CMK (cell line): ENCODE measurements at regions not wholly inside any gene's neighbourhood (a gene's known extent, or its start where the extent isn't known, plus 50 kb on each side); places are given as distances from the start of the nearest gene placed in this dataset.
"Not testable (repeated sequence)": the region's sequence is repeated elsewhere in the genome, so short reads cannot be mapped to it uniquely, and the experiment has no call there.

ENCODE experiments used
- DNase-seq: peaks from one replicate; pipeline ENCODE4 v3.0.0-alpha.2; 2010; ENCODE audit warnings: low read depth

- DNase-seq: no peak
Observed at GRCh38 chr11:98390391-98390790, 630.4 kb upstream of the CNTN5 start.

- not testable (repeated sequence) for DNase-seq
Observed at GRCh38 chr11:98394500-98394899, 626.2 kb upstream of the CNTN5 start.

GRCh38 chr11:98398508-98398907 lies 622.2 kb upstream of the CNTN5 start:
- DNase-seq: no peak

- no peak for DNase-seq
Observed at GRCh38 chr11:98409069-98409468, 611.7 kb upstream of the CNTN5 start.

GRCh38 chr11:98411777-98412176 lies 609.0 kb upstream of the CNTN5 start:
- no peak for DNase-seq

GRCh38 chr11:98417256-98417755 lies 603.4 kb upstream of the CNTN5 start:
- DNase-seq: no peak

GRCh38 chr11:98423933-98424332 lies 596.8 kb upstream of the CNTN5 start:
- no peak for DNase-seq

GRCh38 chr11:98424773-98425172 lies 596.0 kb upstream of the CNTN5 start:
- not testable (repeated sequence) for DNase-seq

- no peak for DNase-seq
Observed at GRCh38 chr11:98431463-98432359, 589.0 kb upstream of the CNTN5 start.

- DNase-seq: no peak
Observed at GRCh38 chr11:98434296-98434695, 586.5 kb upstream of the CNTN5 start.

- no peak for DNase-seq
Observed at GRCh38 chr11:98453378-98453777, 567.4 kb upstream of the CNTN5 start.

GRCh38 chr11:98455500-98456307 lies 565.0 kb upstream of the CNTN5 start:
- no peak for DNase-seq

GRCh38 chr11:98456308-98456680 lies 564.5 kb upstream of the CNTN5 start:
- DNase-seq: no peak

- no peak for DNase-seq
Observed at GRCh38 chr11:98495016-98495415, 525.7 kb upstream of the CNTN5 start.

GRCh38 chr11:98495601-98496000 lies 525.1 kb upstream of the CNTN5 start:
- no peak for DNase-seq

- DNase-seq: no peak
Observed at GRCh38 chr11:98507208-98507607, 513.5 kb upstream of the CNTN5 start.

- no peak for DNase-seq
Observed at GRCh38 chr11:98512938-98513337, 507.8 kb upstream of the CNTN5 start.

GRCh38 chr11:98531576-98531975 lies 489.2 kb upstream of the CNTN5 start:
- DNase-seq: no peak

- DNase-seq: no peak
Observed at GRCh38 chr11:98536023-98536422, 484.7 kb upstream of the CNTN5 start.

GRCh38 chr11:98538358-98538757 lies 482.4 kb upstream of the CNTN5 start:
- DNase-seq: not testable (repeated sequence)

- no peak for DNase-seq
Observed at GRCh38 chr11:98545544-98546175, 475.1 kb upstream of the CNTN5 start.

GRCh38 chr11:98549571-98549970 lies 471.2 kb upstream of the CNTN5 start:
- DNase-seq: no peak
